ENCODE measurements at regions not wholly inside any gene's neighbourhood (a gene's known extent, or its start where the extent isn't known, plus 50 kb on each side); places are given as distances from the start of the nearest gene placed in this dataset.

GRCh38 chr4:25981749-25982148 is 67.7 kb downstream of the SMIM20 start:
- TF ChIP-seq, protein P1, sequence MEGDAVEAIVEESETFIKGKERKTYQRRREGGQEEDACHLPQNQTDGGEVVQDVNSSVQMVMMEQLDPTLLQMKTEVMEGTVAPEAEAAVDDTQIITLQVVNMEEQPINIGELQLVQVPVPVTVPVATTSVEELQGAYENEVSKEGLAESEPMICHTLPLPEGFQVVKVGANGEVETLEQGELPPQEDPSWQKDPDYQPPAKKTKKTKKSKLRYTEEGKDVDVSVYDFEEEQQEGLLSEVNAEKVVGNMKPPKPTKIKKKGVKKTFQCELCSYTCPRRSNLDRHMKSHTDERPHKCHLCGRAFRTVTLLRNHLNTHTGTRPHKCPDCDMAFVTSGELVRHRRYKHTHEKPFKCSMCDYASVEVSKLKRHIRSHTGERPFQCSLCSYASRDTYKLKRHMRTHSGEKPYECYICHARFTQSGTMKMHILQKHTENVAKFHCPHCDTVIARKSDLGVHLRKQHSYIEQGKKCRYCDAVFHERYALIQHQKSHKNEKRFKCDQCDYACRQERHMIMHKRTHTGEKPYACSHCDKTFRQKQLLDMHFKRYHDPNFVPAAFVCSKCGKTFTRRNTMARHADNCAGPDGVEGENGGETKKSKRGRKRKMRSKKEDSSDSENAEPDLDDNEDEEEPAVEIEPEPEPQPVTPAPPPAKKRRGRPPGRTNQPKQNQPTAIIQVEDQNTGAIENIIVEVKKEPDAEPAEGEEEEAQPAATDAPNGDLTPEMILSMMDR (IDR thresholded peaks at IDR 0.05), result no peak
- TF ChIP-seq POLR2A (IDR thresholded peaks at IDR 0.05), result no peak
- no peak overlapping the region for H3K4me3 ChIP-seq
- H3K36me3 ChIP-seq (ENCODE audit: low read depth, missing control alignments), result no peaks in the 10 kb centered on the region
- H3K27me3 ChIP-seq, result no peaks in the 10 kb centered on the region
- DNase-seq, result no peak
- no peaks in the 10 kb centered on the region for H3K4me1 ChIP-seq
- 88 to 90% methylated on average over 3 of the region's 3 CpGs for WGBS, 2 donors
- intact Hi-C loops (cut with DNase I; ENCODE audit: low total_unique reads), result no loop called here
- H3K9me3 ChIP-seq, result no peaks in the 10 kb centered on the region
- no peak overlapping the region for H3K27ac ChIP-seq

DNA sequence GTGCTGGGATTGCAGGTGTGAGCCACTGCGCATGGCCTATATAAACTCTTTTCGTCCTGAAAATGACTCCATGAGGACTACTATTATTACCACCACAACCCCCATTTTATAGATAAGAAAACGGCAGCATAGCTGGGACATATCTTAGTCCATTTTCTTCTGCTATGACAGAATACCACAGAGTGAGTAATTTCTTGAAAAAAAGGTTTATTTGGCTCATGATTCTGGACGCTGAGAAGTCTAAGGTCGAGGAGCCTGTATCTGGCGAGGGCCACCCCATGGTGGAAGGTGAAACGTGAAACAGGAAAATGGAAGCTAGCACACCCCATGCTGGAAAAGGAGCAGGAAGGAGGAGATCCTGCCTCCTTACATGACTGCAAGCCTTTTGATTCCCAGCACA is 68.9 kb downstream of the SMIM20 start:
- intact Hi-C loops (cut with DNase I; ENCODE audit: low total_unique reads), result no loop called here
- TF ChIP-seq, protein P1 (IDR thresholded peaks at IDR 0.05), result no peak
- TF ChIP-seq POLR2A (IDR thresholded peaks at IDR 0.05), result no peak
- Histone ChIP-seq H3K9me3 (no peaks in the 10 kb centered on the region), H3K4me1 (no peaks in the 10 kb centered on the region), H3K36me3 (ENCODE audit: low read depth, missing control alignments) (no peaks in the 10 kb centered on the region), H3K27me3 (no peaks in the 10 kb centered on the region), H3K27ac (no peak overlapping the region), H3K4me3 (no peak overlapping the region)
- DNase-seq, result no peak
- WGBS, 2 donors, result 86 to 89% methylated on average over 7 of the region's 7 CpGs

GRCh38 chr4:25984266-25984665 is 70.2 kb downstream of the SMIM20 start:
- Histone ChIP-seq H3K9me3 (no peaks in the 10 kb centered on the region), H3K36me3 (ENCODE audit: low read depth, missing control alignments) (no peaks in the 10 kb centered on the region), H3K27ac (no peak overlapping the region), H3K4me1 (no peaks in the 10 kb centered on the region), H3K27me3 (no peaks in the 10 kb centered on the region), H3K4me3 (no peak overlapping the region)
- 83 to 90% methylated on average over 6 of the region's 6 CpGs for WGBS, 2 donors
- no peak for DNase-seq
- intact Hi-C loops (cut with DNase I; ENCODE audit: low total_unique reads), result no loop called here
- no peak for TF ChIP-seq POLR2A (IDR thresholded peaks at IDR 0.05)
- TF ChIP-seq, protein P1 (IDR thresholded peaks at IDR 0.05), result no peak

GRCh38 chr4:25984796-25985195 is 70.8 kb downstream of the SMIM20 start:
- intact Hi-C loops (cut with DNase I; ENCODE audit: low total_unique reads), result no loop called here
- H3K27ac ChIP-seq, result no peak overlapping the region
- TF ChIP-seq, protein P1 (IDR thresholded peaks at IDR 0.05), result no peak
- TF ChIP-seq POLR2A (IDR thresholded peaks at IDR 0.05), result no peak

GRCh38 chr4:25986807-25987206 is 72.8 kb downstream of the SMIM20 start:
- no peaks in the 10 kb centered on the region for H3K9me3 ChIP-seq
- intact Hi-C loops (cut with DNase I; ENCODE audit: low total_unique reads), result no loop called here
- TF ChIP-seq, protein P1 (IDR thresholded peaks at IDR 0.05), result no peak
- TF ChIP-seq POLR2A (IDR thresholded peaks at IDR 0.05), result no peak
- 87 to 96% methylated on average over 7 of the region's 7 CpGs for WGBS, 2 donors
- no peaks in the 10 kb centered on the region for H3K27me3 ChIP-seq
- H3K27ac ChIP-seq, result no peak overlapping the region
- no peak overlapping the region for H3K4me3 ChIP-seq
- H3K36me3 ChIP-seq (ENCODE audit: low read depth, missing control alignments), result no peaks in the 10 kb centered on the region
- no peaks in the 10 kb centered on the region for H3K4me1 ChIP-seq
- DNase-seq, result no peak

More at GRCh38 chr4:25984796-25985195, 70.8 kb downstream of the SMIM20 start:
- H3K27me3 ChIP-seq, result no peaks in the 10 kb centered on the region
- WGBS, 2 donors, result 82 to 85% methylated on average over 4 to 5 of the region's 5 CpGs
- no peaks in the 10 kb centered on the region for H3K36me3 ChIP-seq (ENCODE audit: low read depth, missing control alignments)
- no peak overlapping the region for H3K4me3 ChIP-seq
- H3K4me1 ChIP-seq, result no peaks in the 10 kb centered on the region
- H3K9me3 ChIP-seq, result no peaks in the 10 kb centered on the region
- DNase-seq, result no peak

Data from testis (tissue), 2 donors.